ENCODE measurements at regions not wholly inside any gene's neighbourhood (a gene's known extent, or its start where the extent isn't known, plus 50 kb on each side); places are given as distances from the start of the nearest gene placed in this dataset.
"Not testable (repeated sequence)": the region's sequence is repeated elsewhere in the genome, so short reads cannot be mapped to it uniquely, and the experiment has no call there.

DNA sequence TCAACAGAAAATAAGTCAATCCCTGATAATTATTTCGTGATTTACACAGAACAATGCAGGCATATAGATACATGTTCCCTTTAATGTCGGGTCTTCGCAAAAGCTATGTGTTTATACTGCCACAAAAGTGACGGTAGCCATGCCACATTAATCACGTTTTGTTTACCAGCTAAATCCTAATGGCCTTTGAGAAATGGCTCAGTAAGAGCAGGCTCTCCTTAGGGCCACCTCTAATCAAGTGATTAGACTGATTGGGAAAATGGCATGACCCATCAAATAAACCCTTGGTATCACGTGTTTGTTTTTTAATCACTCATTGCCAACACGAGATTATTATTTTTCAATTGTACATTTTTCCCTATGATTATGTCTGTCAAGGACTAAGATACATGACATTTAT is 102.0 kb upstream of the USP25 start:
- WGBS, 4 donors: 46 to 64% (median 52%) methylated on average over 7 of the region's 7 CpGs
- intact Hi-C loops (cut with DNase I): no loop called here
- no peak for DNase-seq
- no peak for ATAC-seq
- Histone ChIP-seq H3K4me3 (no peak overlapping the region), H3K27me3 (peaks cover 0 to 4% (median 0%) of the 10 kb centered on the region in 9 donors), H3K9me3 (no peaks in the 10 kb centered on the region), H3K27ac (no peak overlapping the region), H3K36me3 (no peaks in the 10 kb centered on the region), H3K4me1 (no peaks in the 10 kb centered on the region)
- TF ChIP-seq, protein P1, sequence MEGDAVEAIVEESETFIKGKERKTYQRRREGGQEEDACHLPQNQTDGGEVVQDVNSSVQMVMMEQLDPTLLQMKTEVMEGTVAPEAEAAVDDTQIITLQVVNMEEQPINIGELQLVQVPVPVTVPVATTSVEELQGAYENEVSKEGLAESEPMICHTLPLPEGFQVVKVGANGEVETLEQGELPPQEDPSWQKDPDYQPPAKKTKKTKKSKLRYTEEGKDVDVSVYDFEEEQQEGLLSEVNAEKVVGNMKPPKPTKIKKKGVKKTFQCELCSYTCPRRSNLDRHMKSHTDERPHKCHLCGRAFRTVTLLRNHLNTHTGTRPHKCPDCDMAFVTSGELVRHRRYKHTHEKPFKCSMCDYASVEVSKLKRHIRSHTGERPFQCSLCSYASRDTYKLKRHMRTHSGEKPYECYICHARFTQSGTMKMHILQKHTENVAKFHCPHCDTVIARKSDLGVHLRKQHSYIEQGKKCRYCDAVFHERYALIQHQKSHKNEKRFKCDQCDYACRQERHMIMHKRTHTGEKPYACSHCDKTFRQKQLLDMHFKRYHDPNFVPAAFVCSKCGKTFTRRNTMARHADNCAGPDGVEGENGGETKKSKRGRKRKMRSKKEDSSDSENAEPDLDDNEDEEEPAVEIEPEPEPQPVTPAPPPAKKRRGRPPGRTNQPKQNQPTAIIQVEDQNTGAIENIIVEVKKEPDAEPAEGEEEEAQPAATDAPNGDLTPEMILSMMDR (IDR thresholded peaks at IDR 0.05): no peak
- TF ChIP-seq POLR2A (IDR thresholded peaks at IDR 0.05): no peak

- no peaks in the 10 kb centered on the region for H3K36me3 ChIP-seq
- 28 to 48% (median 46%) methylated on average over 2 of the region's 2 CpGs for WGBS, 4 donors
- H3K27ac ChIP-seq: no peak overlapping the region
- no peak for DNase-seq
- intact Hi-C loops (cut with DNase I): no loop called here
- H3K9me3 ChIP-seq: no peaks in the 10 kb centered on the region
- H3K27me3 ChIP-seq: peaks cover 0 to 4% (median 0%) of the 10 kb centered on the region in 9 donors
- TF ChIP-seq POLR2A (IDR thresholded peaks at IDR 0.05): no peak
- H3K4me3 ChIP-seq: no peak overlapping the region
- ATAC-seq: no peak
- H3K4me1 ChIP-seq: no peaks in the 10 kb centered on the region
Observed at GRCh38 chr21:15631342-15631741, 98.4 kb upstream of the USP25 start.

- 70 to 82% (median 73%) methylated on average over 5 of the region's 5 CpGs for WGBS, 4 donors
- H3K27me3 ChIP-seq; DNase-seq; H3K4me3 ChIP-seq; H3K36me3 ChIP-seq; H3K9me3 ChIP-seq; H3K4me1 ChIP-seq; ATAC-seq; intact Hi-C loops (cut with DNase I); H3K27ac ChIP-seq: not testable (repeated sequence)
Observed at GRCh38 chr21:15634541-15634940, 95.2 kb upstream of the USP25 start.

- ATAC-seq (no peak), DNase-seq (no peak)
- no peak overlapping the region for H3K4me3 ChIP-seq
- no peaks in the 10 kb centered on the region for H3K36me3 ChIP-seq
- H3K4me1 ChIP-seq: peaks cover 0 to 5% (median 0%) of the 10 kb centered on the region in 12 donors
- TF ChIP-seq, protein P1 (IDR thresholded peaks at IDR 0.05): no peak
- no peak for TF ChIP-seq POLR2A (IDR thresholded peaks at IDR 0.05)
- H3K9me3 ChIP-seq: no peaks in the 10 kb centered on the region
- no peak overlapping the region for H3K27ac ChIP-seq
- WGBS, 4 donors: 68 to 74% (median 71%) methylated on average over 8 of the region's 8 CpGs
- H3K27me3 ChIP-seq: no peaks in the 10 kb centered on the region
- intact Hi-C loops (cut with DNase I): no loop called here
Observed at GRCh38 chr21:15638856-15639549, 90.8 kb upstream of the USP25 start.

DNA sequence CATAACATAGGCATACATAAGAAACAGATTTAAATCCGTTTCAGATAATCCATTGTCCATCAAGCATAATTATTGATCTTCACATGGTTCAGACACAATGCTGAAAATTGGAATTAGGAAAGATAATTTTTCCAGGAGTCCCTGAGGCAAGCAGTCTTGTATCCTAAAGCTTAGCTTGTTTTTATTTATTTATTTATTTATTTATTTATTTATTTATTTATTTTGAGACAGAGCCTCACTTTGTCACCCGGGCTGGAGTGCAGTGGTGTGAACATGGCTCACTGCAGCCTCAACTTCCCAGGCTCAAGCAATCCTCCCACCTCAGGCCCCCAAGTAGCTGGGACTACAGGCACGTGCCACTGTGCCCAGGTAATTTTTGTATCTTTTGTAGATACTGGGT is 89.7 kb upstream of the USP25 start:
- H3K27me3 ChIP-seq; intact Hi-C loops (cut with DNase I): not testable (repeated sequence)

GRCh38 chr21:15644489-15644888 is 85.3 kb upstream of the USP25 start:
- H3K27me3 ChIP-seq: no peaks in the 10 kb centered on the region
- intact Hi-C loops (cut with DNase I): no loop called here
- TF ChIP-seq, protein P1 (IDR thresholded peaks at IDR 0.05): no peak
- no peak for TF ChIP-seq POLR2A (IDR thresholded peaks at IDR 0.05)
- no peaks in the 10 kb centered on the region for H3K36me3 ChIP-seq
- 80 to 89% (median 83%) methylated on average over 3 of the region's 3 CpGs for WGBS, 4 donors
- H3K27ac ChIP-seq: no peak overlapping the region
- H3K4me1 ChIP-seq: peaks cover 0 to 3% (median 0%) of the 10 kb centered on the region in 12 donors
- DNase-seq: no peak
- ATAC-seq: no peak
- H3K4me3 ChIP-seq: no peak overlapping the region
- peaks cover 0 to 5% (median 0%) of the 10 kb centered on the region in 12 donors for H3K9me3 ChIP-seq

More for the DNA sequence above, 89.7 kb upstream of the USP25 start:
- not testable (repeated sequence) for ATAC-seq, H3K36me3 ChIP-seq, H3K9me3 ChIP-seq, H3K4me1 ChIP-seq, H3K27ac ChIP-seq, H3K4me3 ChIP-seq
- peak in 1 of 5 donors; percentile 13 for DNase-seq
- 88 to 95% (median 92%) methylated on average over 3 of the region's 3 CpGs for WGBS, 4 donors

Data from heart left ventricle (tissue), 16 donors.